ENCODE measurements at regions not wholly inside any gene's neighbourhood (a gene's known extent, or its start where the extent isn't known, plus 50 kb on each side); places are given as distances from the start of the nearest gene placed in this dataset.
"Not testable (repeated sequence)": the region's sequence is repeated elsewhere in the genome, so short reads cannot be mapped to it uniquely, and the experiment has no call there.

DNA sequence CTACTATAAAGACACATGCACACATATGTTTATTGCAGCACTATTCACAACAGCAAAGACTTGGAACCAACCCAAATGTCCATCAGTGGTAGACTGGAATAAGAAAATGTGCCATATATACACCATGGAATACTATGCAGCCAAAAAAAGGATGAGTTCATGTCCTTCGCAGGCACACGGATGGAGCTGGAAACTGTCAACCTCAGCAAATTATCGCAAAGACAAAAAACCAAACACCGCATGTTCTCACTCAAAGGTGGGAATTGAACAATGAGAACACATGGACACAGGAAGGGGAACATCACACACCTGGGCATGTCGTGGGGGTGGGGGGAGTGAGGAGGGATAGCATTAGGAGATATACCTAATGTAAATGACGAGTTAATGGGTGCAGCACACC, 460.1 kb upstream of the NRSN1 start:
- TF ChIP-seq, protein P1, sequence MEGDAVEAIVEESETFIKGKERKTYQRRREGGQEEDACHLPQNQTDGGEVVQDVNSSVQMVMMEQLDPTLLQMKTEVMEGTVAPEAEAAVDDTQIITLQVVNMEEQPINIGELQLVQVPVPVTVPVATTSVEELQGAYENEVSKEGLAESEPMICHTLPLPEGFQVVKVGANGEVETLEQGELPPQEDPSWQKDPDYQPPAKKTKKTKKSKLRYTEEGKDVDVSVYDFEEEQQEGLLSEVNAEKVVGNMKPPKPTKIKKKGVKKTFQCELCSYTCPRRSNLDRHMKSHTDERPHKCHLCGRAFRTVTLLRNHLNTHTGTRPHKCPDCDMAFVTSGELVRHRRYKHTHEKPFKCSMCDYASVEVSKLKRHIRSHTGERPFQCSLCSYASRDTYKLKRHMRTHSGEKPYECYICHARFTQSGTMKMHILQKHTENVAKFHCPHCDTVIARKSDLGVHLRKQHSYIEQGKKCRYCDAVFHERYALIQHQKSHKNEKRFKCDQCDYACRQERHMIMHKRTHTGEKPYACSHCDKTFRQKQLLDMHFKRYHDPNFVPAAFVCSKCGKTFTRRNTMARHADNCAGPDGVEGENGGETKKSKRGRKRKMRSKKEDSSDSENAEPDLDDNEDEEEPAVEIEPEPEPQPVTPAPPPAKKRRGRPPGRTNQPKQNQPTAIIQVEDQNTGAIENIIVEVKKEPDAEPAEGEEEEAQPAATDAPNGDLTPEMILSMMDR (IDR thresholded peaks at IDR 0.05; ENCODE audit: low read depth, low read length, missing input control): not testable (repeated sequence)
- not testable (repeated sequence) for TF ChIP-seq JUND (IDR thresholded peaks at IDR 0.05)
